ENCODE measurements at regions not wholly inside any gene's neighbourhood (a gene's known extent, or its start where the extent isn't known, plus 50 kb on each side); places are given as distances from the start of the nearest gene placed in this dataset.
"Not testable (repeated sequence)": the region's sequence is repeated elsewhere in the genome, so short reads cannot be mapped to it uniquely, and the experiment has no call there.

DNA sequence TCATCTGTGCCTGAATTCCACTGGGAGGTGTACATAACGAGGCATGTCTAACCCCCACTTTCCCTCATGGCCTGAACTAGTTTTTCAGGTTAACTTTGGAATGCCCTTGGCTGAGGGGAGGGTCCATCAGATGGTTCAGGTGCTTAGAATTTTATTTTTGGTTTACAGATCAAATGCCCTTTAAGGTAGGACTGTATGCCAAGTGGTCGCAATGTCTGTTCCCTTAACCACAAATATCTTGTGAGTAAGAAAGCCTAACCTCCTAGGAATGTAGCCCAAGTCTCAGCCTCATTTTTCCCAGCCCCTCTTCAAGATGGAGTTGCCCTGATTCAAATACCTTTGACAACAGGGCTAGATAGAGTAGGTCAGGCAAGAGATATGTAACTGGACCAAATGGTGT, 78.4 kb downstream of the RNASET2 start:
- no peak for DNase-seq

GRCh38 chr6:166877349-166877748, 79.0 kb downstream of the RNASET2 start:
- DNase-seq = no peak

DNA sequence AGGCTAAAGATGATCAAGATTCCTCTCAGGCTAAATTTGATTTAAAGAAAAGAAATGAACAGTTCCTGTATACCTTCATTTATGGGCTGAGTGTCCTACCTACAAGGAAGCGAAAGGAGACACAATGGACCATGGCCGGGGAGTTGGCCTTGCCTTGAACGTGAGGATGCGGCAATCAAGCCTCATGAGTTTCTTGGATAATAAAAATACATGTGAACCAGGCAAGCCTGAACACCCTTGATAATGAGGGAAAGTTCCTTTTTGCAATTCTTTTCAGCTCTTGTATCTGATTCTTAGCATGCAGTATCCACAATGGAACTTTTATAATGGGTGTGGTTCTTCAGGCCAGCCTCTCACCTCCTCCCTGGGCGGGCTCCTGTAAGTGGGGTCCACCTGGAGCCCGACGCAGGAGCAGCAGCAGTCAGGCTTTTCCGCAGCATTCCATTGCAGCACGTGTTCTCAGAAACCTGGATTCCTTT, 83.8 kb downstream of the RNASET2 start:
- DNase-seq = no peak

DNA sequence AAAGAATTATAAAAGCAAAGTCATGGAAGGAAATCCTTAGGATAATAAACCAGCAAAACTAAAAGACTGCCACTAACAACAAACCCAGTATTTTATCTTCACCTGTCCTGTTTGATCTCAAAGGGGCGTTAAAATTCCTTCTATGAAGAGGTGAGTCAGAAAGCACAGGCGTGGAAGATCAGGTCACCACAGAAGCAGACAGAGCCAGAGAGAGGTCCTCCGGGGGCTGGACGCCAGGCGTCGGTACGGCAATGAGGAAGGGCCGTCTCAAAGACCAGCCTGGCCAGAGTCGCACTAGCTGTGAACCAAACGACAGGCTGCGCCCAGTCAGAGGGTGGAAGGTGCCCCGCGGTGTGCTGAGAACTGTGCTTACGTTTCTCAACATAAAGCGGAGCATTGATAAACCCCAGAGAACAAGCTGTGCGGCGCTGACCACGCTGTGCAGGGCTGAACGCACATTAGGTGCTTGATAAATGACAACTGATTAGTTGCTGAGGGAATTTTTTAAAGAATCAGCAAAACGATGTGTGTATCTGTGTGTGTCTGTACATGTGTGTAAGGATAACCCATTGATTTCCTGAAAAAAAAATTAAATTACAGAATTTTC, 85.6 kb downstream of the RNASET2 start:
- DNase-seq = no peak

DNA sequence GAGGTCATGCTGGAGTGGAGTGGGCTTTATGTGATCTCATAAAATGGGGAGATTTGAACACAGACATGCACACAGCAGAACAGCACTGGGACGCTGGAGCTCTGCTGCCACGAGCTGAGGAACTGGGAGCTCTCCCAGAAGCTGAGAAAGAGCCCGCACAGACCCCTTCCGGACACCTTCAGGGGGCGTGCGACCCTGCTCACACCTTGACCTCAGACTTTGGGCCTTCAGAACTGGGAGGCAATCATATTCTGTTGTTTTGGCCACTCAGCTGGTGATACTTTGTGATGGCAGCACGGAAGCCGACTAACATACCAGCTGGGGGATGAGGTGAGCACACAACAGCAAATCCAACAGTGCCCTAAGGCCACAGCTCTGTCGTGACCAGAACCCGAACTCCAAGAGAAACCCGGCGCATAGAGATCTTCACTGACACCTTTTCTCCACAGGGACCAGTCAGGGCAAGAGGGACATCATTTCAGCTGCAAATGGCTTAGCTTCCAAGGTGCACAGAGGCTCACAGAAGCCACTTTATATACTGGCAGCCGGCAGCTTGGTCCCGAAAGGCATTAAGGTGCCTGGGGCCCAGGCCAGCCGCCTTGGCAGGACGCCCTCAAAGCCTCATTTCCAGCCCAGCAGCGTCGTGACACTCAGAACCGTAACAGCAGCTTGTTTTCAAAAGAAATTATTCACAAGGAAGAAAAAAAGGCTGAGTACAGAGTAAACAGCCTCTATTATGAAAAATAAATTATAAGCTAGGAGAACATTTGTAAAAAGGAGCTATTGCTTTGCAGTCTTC, 89.3 kb downstream of the RNASET2 start:
- no peak for DNase-seq

GRCh38 chr6:166864333-166864732, 92.0 kb downstream of the RNASET2 start:
- DNase-seq = no peak

DNA sequence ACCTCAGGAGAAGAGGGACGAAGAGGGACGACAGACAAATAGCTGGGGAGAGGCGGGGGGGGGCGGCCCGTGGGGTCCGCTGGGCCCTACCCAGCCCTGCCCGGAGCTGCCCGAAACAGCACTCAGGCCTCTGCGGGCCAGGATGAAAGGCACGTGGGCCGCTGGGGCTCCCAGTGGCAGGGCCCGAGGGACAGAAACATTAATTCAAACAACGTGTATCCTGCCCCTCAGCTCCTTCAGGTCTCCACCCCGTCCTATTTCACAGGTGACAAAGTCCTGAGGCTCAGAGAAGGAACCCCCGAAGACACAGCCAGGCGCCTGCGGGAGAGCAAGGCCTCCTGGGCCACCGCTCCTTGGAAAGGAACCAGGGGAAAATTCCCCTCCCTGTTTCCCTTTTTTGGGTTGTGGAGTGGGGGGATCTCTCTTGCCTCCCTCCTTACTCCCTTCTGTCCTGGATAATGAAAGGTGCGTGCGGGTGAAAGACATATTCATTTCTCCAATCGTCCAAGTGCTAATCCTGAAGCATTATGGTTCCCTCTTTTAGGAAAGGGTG, 93.3 kb downstream of the RNASET2 start:
- no peak for DNase-seq

DNA sequence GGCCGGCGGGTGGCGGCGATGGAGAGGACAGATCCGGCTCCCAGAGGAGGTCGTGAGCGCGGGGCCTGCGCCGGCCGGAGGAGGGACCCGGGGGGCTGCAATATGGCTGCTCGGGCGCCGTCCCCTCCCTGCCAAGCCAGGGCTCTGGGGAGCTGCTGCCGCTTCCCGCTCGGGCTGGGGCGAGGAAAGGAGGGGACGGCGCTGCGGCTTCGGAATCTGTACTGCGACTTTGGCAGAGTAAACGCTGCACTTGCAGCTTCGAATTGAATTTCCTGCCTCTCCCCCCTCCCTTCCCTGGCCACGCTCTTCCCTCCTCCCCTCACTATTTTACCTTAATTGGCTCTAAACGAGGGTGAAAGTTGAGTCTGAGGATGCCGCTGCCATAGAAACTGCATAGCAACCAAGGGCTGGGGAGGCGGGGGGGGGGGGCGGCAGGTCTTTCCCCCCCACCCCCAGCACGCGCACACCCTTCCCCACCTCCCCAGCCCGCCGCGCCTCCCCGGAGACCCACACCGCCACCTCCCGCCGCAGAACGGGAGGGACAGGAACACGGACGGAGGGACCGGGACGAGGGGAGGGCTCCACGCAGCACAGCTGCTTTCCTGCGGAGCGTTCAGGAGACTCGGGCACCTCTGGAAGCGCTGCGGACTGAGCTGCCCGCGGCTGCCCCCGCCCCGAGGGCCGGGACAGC, 93.9 kb downstream of the RNASET2 start:
- no peak for DNase-seq

GRCh38 chr6:166861961-166862286, 94.4 kb downstream of the RNASET2 start:
- no peak for DNase-seq

DNA sequence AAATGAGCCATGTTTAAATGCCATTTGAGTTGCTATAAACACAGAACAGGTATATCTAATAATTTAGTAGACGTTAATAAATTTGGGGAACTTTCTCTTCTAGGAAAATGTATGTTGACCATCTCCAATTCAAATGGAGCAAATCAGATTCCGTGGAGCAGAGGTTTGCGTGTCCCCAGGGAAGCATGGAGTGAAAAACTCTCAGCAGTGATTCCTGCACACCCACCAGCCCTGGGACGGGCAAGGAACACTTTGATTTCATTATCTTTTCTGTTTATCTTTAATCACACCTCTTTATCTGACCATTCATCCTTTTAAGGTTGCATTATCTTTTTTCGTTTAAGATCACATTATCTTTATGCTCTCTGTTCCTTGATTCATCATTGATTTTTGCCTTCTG, 95.0 kb downstream of the RNASET2 start:
- no peak for DNase-seq

DNA sequence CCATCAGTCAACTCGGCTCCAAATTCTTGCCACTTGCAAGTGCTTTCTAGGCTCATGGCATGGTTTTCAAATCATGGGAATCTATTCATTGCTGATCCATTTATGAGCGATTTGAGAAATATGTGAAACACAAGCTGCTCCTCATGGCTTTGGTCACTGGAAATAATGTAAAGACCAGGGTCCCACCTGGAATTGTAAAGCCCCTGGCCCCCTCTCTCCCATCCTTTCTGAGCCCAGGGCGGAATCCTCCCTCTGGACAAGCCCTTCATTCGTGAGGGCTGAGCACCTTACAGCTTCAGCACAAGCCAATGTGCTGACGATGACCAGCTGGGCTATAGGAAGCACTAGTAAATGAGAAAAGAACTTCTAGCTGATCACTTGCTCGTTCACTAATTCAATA, 96.0 kb downstream of the RNASET2 start:
- DNase-seq = no peak

- DNase-seq = no peak
These were observed 100.9 kb downstream of the RNASET2 start for GRCh38 chr6:166855416-166855815.

DNA sequence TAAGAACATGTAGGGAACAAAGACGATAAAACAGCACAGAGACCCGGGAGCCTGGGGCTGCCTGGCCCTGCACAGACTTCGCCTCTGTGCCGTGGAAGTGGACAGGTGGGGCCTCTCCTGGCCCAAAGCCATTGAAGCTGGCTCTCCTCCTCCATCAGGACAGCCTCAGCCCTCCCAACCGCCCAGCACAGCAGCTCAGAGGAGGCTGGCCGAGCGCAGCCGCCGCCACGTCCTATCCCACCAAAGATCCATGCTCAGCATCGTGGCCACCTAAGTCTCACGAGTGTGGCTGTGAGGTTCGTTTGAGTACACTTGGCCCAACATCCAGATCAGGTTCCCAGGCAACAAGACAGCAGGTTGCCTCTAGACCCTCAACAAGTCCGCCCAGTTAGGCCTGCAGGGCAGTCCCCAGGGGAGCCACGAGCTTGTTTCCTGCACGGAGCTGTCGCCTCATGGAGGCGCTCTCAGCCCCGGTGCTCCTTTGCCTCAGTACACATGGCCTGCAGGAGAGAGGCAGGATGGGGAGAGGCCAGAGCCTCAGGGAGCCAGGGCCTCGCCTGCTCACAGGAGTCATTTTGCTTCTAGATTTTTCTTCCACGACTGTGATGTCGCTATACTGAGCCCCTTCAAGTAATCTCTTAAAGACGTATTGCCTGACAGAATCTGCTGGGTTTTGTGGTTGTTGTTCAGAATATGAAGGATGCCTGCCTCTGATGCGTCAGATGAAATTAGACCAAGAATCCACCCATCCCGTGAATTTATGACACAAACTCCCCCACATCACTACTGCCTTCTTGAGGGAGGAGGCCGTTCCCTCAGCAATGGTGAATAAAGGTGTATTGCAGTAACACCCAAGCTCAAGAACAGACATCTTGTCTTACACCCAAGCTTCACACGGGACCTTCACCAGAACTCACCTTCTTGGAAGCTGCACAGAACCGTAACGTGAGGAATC, 102.7 kb downstream of the RNASET2 start:
- DNase-seq = no peak

DNA sequence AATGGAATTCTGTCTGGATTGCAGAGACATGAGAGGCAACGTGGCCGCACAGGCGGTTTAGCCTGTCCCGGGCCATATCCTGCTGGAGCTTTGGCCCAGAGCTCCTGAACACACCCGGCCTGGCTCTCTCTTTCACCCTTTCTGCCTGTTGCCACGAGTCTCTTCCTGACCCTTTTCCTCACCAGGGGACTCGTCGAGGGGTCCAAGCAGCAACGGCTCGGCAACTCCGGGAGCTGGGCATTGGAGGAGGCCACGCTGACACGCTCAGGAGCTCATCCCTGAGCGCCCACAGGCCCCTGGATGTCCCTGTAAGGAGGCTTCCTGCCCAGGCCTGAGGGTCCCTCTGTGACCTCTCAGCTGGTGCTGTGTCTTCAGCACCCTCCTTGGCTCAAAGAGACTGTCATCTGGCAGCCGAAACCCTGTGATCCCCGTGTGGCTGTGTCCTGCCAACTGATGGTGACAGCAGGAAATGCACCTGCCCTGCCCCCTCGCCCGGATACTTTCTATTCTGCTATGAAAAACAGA, 103.8 kb downstream of the RNASET2 start:
- no peak for DNase-seq

DNA sequence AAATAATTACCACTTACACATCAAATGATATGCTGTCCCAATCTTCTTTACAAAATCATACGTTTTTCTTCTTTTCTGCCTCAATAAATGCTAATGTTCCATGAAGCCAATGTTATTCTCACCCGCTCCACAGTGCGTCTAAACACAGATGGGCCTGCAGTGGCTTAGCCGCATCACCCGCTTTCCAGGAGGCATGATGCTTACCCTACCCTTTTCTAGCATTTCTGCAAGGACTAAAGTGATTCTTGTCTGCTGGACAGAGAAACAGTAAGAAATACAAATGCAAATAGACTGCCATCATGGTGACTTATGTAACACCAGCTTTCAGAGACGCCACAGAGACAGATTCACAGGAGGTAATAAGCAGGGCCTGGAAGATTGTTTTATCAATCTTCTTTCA, 104.4 kb downstream of the RNASET2 start:
- DNase-seq = no peak

DNA sequence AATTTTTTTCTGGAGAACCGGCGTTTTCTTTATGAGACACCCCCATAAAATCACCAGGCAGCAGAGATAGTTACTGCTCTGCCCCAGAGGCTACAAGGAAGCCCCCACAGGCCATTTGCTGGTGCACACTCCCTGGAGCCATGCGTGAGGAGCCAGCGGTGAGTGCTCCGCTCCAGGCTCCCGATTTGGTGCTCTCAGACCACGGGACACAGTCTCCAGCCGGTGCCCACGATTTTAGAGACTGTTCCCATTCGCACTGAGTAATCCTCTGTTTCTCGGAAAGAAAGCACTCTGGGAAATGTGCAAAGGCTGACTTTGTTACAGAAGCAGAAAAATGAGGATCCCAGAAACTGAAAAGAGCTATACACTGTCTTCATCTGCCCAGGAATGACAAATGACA, 104.9 kb downstream of the RNASET2 start:
- no peak for DNase-seq

GRCh38 chr6:166850677-166851076, 105.7 kb downstream of the RNASET2 start:
- DNase-seq = no peak

DNA sequence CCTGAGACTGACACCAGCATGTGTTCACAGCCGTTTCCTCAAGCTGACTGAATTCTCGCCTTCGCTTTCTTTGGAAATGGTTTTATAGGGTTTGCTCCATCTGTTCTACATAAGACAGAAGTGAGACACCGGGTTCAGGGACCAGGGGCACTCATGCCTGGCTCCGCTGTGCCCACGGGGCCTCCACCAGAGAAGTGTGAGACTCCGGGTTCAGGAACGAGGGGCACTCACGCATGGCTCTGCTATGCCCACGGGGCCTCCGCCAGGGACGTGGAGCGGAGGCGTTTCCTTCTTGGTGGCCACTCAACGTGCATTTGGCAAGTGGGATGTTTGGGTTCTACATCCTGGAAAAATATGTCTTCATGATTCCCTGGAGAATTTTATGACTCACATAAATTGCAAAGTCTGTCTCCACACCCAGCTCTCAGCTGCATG, 106.6 kb downstream of the RNASET2 start:
- no peak for DNase-seq

- no peak for DNase-seq
These were observed 107.2 kb downstream of the RNASET2 start for GRCh38 chr6:166848979-166849748.

DNA sequence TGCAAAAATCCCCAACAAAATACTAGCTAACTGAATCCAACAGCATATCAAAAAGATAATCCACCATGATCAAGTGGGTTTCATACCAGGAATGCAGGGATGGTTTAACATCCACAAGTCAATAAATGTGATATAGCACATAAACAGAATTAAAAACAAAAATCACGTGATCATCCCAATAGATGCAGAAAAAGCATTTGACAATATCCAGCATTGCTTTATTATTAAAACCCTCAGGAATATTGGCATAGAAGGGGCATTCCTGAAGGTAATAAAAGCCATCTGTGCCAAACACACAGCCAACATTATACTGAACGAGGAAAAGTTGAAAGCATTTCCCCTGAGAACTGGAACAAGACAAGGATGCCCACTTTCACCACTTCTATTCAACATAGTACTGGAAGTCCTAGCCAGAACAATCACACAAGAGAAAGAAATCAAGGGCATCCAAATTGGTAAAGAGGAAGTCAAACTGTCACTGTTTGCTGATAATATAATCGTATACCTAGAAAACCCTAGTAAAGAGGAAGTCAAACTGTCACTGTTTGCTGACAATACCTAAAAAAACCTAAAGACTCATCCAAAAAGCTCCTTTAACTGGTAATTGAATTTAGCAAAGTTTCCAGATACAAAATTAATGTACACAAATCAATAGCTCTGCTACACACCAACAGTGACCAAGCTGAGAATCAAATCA, 109.8 kb downstream of the RNASET2 start:
- DNase-seq = not testable (repeated sequence)

DNA sequence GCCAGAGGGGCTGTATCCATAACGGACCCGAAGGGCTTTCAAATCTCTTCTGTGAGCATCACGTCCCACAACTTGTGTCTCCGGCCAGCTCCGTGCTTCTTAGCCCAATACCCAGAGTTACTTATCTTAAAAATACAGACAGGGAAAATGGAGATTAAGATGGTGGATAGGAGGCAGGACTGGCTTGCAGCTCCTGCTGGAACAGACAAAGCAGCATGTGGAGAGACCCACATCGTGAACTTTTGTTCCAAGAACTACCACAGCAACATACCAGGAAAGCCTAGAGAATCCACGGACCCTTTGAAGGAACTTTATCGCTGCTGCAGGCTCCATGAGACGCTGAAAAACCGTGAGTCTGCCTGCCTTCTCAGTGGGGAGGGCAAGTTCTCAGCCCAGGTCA, 113.7 kb downstream of the RNASET2 start:
- DNase-seq = no peak

Measured in NCI-H1694 (cell line).